HG03280 (cell line): ENCODE measurements at regions not wholly inside any gene's neighbourhood (a gene's known extent, or its start where the extent isn't known, plus 50 kb on each side); places are given as distances from the start of the nearest gene placed in this dataset.
"Not testable (repeated sequence)": the region's sequence is repeated elsewhere in the genome, so short reads cannot be mapped to it uniquely, and the experiment has no call there.

Experiments used
- ATAC-seq: cut with Tn5 transposase; IDR thresholded peaks from one replicate; pipeline ENCODE4 v1.9.1; 2021; ENCODE audit warnings: mild to moderate bottlenecking, moderate library complexity; ENCODE audit not compliant: unreplicated experiment

DNA sequence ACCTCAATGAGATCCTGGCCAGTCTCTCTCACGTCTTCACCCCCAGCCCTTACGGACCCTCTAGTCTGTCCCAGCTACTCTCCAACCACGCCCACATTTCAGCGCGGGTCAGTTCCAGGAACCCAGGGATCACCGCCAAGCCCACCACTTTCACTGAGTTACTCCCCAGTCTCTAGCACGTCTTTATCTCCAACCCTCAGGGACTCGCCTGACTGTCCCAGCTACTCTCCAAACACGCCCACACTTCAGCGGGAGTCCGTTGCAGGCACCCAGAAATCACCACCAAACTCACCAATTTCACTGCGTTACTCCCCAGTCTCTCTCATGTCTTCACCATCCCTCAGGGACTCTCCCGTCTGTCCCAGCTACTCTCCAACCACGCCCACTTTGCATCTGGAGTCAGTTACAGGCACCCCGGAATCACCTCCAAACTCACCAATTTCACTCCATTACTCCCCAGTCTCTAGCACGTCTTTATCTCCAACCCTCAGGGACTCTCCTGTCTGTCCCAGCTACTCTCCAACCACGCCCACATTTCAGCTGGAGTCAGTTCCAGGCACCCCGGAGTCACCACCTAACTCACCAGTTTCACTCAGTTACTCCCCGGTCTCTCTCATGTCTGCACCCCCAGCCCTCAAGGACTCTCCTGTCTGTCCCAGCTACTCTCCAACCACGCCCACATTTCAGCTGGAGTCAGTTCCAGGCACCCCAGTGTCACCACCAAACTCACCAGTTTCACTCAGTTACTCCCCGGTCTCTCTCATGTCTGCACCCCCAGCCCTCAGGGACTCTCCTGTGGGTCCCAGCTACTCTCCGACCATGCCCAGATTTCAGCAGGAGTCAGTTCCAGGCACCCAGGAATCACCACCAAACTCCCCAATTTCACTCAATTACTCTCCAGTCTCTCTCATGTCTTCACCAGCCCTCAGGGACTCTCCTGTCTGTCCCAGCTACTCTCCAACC lies 336.8 kb downstream of the CWH43 start:
- ATAC-seq: not testable (repeated sequence)

DNA sequence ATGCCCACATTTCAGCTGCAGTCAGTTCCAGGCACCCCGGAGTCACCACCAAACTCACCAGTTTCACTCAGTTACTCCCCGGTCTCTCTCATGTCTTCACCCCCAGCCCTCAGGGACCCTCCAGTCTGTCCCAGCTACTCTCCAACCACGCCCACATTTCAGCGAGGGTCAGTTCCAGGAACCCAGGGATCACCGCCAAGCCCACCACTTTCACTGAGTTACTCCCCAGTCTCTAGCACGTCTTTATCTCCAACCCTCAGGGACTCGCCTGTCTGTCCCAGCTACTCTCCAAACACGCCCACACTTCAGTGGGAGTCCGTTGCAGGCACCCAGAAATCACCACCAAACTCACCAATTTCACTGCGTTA lies 337.5 kb downstream of the CWH43 start:
- ATAC-seq: not testable (repeated sequence)
